ENCODE measurements at regions not wholly inside any gene's neighbourhood (a gene's known extent, or its start where the extent isn't known, plus 50 kb on each side); places are given as distances from the start of the nearest gene placed in this dataset.

DNA sequence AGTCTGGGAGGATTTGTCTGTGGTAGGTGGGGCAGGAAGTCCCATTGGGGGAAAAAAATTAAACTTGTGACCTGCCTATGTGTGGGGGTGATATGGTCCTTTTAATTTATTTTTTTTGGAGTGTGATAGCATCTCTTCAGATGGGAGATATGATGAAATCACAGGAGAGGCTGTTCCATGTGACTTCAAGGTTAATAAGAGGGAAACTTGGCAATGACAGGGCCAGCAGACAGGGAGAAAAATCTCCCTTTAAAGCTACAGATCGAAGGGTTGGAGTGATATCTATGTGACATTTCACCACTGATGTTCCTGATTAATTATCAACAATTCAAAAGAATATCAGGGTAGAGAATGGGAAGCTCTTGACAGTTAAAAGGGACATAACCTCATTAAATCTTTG lies 886.9 kb downstream of the TUSC7 start:
- intact Hi-C loops (cut with DNase I) = no loop called here
- Histone ChIP-seq H3K4me3 (no peak overlapping the region), H3K27ac (no peak overlapping the region), H3K4me1 (no peaks in the 10 kb centered on the region), H3K9me3 (no peaks in the 10 kb centered on the region), H3K27me3 (no peaks in the 10 kb centered on the region), H3K36me3 (no peaks in the 10 kb centered on the region)
- no peak for DNase-seq
- TF ChIP-seq, protein P1, sequence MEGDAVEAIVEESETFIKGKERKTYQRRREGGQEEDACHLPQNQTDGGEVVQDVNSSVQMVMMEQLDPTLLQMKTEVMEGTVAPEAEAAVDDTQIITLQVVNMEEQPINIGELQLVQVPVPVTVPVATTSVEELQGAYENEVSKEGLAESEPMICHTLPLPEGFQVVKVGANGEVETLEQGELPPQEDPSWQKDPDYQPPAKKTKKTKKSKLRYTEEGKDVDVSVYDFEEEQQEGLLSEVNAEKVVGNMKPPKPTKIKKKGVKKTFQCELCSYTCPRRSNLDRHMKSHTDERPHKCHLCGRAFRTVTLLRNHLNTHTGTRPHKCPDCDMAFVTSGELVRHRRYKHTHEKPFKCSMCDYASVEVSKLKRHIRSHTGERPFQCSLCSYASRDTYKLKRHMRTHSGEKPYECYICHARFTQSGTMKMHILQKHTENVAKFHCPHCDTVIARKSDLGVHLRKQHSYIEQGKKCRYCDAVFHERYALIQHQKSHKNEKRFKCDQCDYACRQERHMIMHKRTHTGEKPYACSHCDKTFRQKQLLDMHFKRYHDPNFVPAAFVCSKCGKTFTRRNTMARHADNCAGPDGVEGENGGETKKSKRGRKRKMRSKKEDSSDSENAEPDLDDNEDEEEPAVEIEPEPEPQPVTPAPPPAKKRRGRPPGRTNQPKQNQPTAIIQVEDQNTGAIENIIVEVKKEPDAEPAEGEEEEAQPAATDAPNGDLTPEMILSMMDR (IDR thresholded peaks at IDR 0.05) = no peak
- no peak for TF ChIP-seq POLR2A (IDR thresholded peaks at IDR 0.05)
- 56 to 76% methylated on average over 1 of the region's 1 CpG for WGBS, 2 donors

DNA sequence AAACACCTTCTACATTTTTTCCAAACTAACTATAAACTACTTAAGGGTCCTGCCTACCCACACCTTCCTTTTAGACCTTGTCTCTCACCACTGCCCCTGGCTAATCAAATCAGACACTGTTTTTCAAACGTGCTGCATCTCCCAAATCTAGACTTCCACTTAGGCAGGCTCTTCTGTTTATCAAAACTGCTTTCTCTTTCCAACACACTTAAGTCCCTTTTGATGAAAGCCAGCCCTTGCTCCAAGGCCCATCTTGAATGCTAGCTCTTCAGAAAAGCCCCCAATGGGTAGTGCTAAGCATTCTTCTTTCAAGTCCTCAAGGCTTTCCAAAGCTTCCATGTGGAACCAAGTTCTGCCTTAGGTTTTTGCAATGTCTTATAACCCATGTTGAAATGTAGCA lies 888.3 kb downstream of the TUSC7 start:
- Histone ChIP-seq H3K9me3 (no peaks in the 10 kb centered on the region), H3K4me1 (no peaks in the 10 kb centered on the region), H3K4me3 (no peak overlapping the region), H3K27ac (no peak overlapping the region), H3K36me3 (no peaks in the 10 kb centered on the region), H3K27me3 (no peaks in the 10 kb centered on the region)
- DNase-seq = no peak
- no peak for TF ChIP-seq POLR2A (IDR thresholded peaks at IDR 0.05)
- TF ChIP-seq, protein P1 (IDR thresholded peaks at IDR 0.05) = no peak
- intact Hi-C loops (cut with DNase I) = no loop called here
- 13 to 30% methylated on average over 1 of the region's 1 CpG for WGBS, 2 donors

DNA sequence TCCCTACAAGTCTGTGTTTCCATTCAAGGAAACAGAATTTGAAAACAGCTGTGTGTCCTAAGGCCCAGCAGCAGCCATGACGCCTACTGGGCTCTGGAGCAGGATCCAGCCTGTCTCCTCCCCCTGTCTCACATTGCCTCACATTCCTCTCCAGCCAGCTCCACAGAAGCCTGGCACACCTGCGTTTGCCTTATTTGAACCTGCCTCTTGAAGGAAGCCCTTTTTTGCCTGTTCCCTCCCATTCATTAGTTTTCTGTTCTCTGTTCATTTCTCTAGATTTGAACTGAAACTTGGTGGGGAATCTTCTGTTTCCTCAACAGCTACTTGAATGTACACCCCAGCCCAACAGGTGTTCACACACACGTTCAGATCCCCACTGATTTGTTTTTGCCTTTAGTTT lies 890.5 kb downstream of the TUSC7 start:
- no peak for DNase-seq
- 46 to 49% methylated on average over 3 of the region's 3 CpGs for WGBS, 2 donors
- no peaks in the 10 kb centered on the region for H3K9me3 ChIP-seq
- no peaks in the 10 kb centered on the region for H3K27me3 ChIP-seq
- no peak for TF ChIP-seq POLR2A (IDR thresholded peaks at IDR 0.05)
- TF ChIP-seq, protein P1 (IDR thresholded peaks at IDR 0.05) = no peak
- no peaks in the 10 kb centered on the region for H3K36me3 ChIP-seq
- no peaks in the 10 kb centered on the region for H3K4me1 ChIP-seq
- H3K4me3 ChIP-seq = no peak overlapping the region
- intact Hi-C loops (cut with DNase I) = no loop called here
- H3K27ac ChIP-seq = no peak overlapping the region

DNA sequence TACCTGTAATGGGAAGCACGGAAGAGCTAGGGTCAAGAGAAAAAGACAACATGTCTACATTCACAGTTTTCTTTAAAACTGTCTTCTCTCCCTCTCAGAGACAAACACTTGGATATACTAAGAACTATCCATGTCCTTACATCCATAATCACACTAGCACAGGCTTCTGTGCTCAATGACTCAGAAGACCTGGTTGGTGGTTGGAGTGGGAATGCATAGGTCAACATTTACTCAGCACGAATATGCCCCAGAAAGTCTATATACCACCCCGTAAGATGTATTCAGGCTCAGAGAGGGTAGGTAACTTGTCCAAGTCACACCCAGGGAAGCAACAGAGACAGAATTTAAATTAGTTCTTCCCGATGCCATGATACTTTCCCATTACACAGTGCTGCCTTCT lies 891.1 kb downstream of the TUSC7 start:
- no peak overlapping the region for H3K27ac ChIP-seq
- no peak for TF ChIP-seq POLR2A (IDR thresholded peaks at IDR 0.05)
- TF ChIP-seq, protein P1 (IDR thresholded peaks at IDR 0.05) = no peak
- DNase-seq = no peak
- H3K36me3 ChIP-seq = no peaks in the 10 kb centered on the region
- no peaks in the 10 kb centered on the region for H3K9me3 ChIP-seq
- no peaks in the 10 kb centered on the region for H3K4me1 ChIP-seq
- intact Hi-C loops (cut with DNase I) = no loop called here
- H3K4me3 ChIP-seq = no peak overlapping the region
- WGBS, 2 donors = 87 to 89% methylated on average over 4 of the region's 4 CpGs
- no peaks in the 10 kb centered on the region for H3K27me3 ChIP-seq

DNA sequence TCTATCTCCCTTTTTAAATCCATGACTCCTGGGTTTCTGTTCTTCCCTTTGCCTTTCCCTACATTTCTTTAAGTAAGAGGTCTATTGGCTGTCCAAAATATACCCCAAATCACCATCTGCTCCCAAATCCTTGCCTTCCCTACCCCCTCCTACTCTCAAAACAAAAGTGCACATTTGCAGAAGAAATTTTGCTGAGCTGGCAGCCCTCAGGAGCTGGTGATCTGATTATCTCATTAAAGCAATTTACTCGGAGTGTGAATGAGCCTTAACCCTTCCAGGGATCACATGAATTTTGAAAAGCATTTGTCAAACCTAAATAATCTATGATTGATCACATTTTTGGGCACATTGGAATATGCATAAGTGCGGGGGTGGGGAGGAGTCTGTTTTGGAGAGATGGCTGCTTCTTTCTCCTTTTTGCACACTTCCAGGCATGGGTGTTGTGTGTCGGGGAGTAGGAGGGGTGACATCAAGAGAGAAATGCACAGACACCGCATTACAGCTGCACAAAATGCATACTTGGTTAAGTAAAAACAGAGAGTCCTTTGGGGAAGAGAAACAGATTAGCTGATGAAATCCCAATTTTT lies 892.6 kb downstream of the TUSC7 start:
- Histone ChIP-seq H3K4me3 (no peak overlapping the region), H3K27me3 (no peaks in the 10 kb centered on the region), H3K9me3 (no peaks in the 10 kb centered on the region), H3K36me3 (no peaks in the 10 kb centered on the region), H3K27ac (no peak overlapping the region), H3K4me1 (no peaks in the 10 kb centered on the region)
- intact Hi-C loops (cut with DNase I) = no loop called here
- DNase-seq = no peak
- WGBS, 2 donors = 65 to 70% methylated on average over 4 of the region's 4 CpGs
- TF ChIP-seq, protein P1 (IDR thresholded peaks at IDR 0.05) = no peak
- no peak for TF ChIP-seq POLR2A (IDR thresholded peaks at IDR 0.05)
